ENCODE measurements at regions not wholly inside any gene's neighbourhood (a gene's known extent, or its start where the extent isn't known, plus 50 kb on each side); places are given as distances from the start of the nearest gene placed in this dataset.
"Not testable (repeated sequence)": the region's sequence is repeated elsewhere in the genome, so short reads cannot be mapped to it uniquely, and the experiment has no call there.

- no peaks in the 10 kb centered on the region for H3K36me3 ChIP-seq
- H3K9me3 ChIP-seq: no peaks in the 10 kb centered on the region
- WGBS, 2 donors: 61% methylated on average over 2 of the region's 2 CpGs
- H3K4me1 ChIP-seq: no peaks in the 10 kb centered on the region
- intact Hi-C loops (cut with DNase I): no loop called here
- no peak overlapping the region for H3K27ac ChIP-seq
- DNase-seq: no peak
- H3K4me3 ChIP-seq (replicated peaks in 1 of 3): no peak overlapping the region
- no peaks in the 10 kb centered on the region for H3K27me3 ChIP-seq
- TF ChIP-seq POLR2A (IDR thresholded peaks at IDR 0.05) (no peak), CTCF (IDR thresholded peaks at IDR 0.05) (no peak)
Measured at GRCh38 chr1:188822248-188822647, 1655.4 kb downstream of the BRINP3 start.

GRCh38 chr1:188825471-188825870 lies 1652.2 kb downstream of the BRINP3 start:
- WGBS, 2 donors: 95 to 96% methylated on average over 2 of the region's 2 CpGs
- no peaks in the 10 kb centered on the region for H3K36me3 ChIP-seq
- no peaks in the 10 kb centered on the region for H3K9me3 ChIP-seq
- H3K27ac ChIP-seq: no peak overlapping the region
- H3K27me3 ChIP-seq: no peaks in the 10 kb centered on the region
- intact Hi-C loops (cut with DNase I): no loop called here
- no peak for DNase-seq
- TF ChIP-seq CTCF (IDR thresholded peaks at IDR 0.05) (no peak), POLR2A (IDR thresholded peaks at IDR 0.05) (no peak)
- H3K4me3 ChIP-seq (replicated peaks in 1 of 3): no peak overlapping the region
- no peaks in the 10 kb centered on the region for H3K4me1 ChIP-seq

- no peak for TF ChIP-seq POLR2A (IDR thresholded peaks at IDR 0.05)
- no peak overlapping the region for H3K4me3 ChIP-seq (replicated peaks in 1 of 3)
Measured at GRCh38 chr1:188826800-188827199, 1650.9 kb downstream of the BRINP3 start.

GRCh38 chr1:188827400-188827799 lies 1650.3 kb downstream of the BRINP3 start:
- intact Hi-C loops (cut with DNase I): no loop called here
- Histone ChIP-seq H3K4me3 (replicated peaks in 1 of 3) (no peak overlapping the region), H3K27me3 (no peaks in the 10 kb centered on the region), H3K36me3 (no peaks in the 10 kb centered on the region), H3K27ac (no peak overlapping the region), H3K4me1 (no peaks in the 10 kb centered on the region), H3K9me3 (no peaks in the 10 kb centered on the region)
- WGBS, 2 donors: 84 to 88% methylated on average over 2 of the region's 2 CpGs
- no peak for DNase-seq
- TF ChIP-seq POLR2A (IDR thresholded peaks at IDR 0.05) (no peak), CTCF (IDR thresholded peaks at IDR 0.05) (no peak)

More at GRCh38 chr1:188826800-188827199, 1650.9 kb downstream of the BRINP3 start:
- DNase-seq: no peak
- H3K36me3 ChIP-seq: no peaks in the 10 kb centered on the region
- H3K27me3 ChIP-seq: no peaks in the 10 kb centered on the region
- H3K27ac ChIP-seq: no peak overlapping the region
- no peaks in the 10 kb centered on the region for H3K4me1 ChIP-seq
- intact Hi-C loops (cut with DNase I): no loop called here
- no peaks in the 10 kb centered on the region for H3K9me3 ChIP-seq

- H3K4me1 ChIP-seq; H3K36me3 ChIP-seq; H3K27me3 ChIP-seq; H3K4me3 ChIP-seq (replicated peaks in 1 of 3); H3K9me3 ChIP-seq; intact Hi-C loops (cut with DNase I); DNase-seq; H3K27ac ChIP-seq: not testable (repeated sequence)
- 98 to 100% methylated on average over 9 to 40 of the region's 40 CpGs for WGBS, 2 donors
Measured at GRCh38 chr1:188841111-188841696, 1636.5 kb downstream of the BRINP3 start.

GRCh38 chr1:188846468-188846867 lies 1631.2 kb downstream of the BRINP3 start:
- Histone ChIP-seq H3K27ac (no peak overlapping the region), H3K27me3 (no peaks in the 10 kb centered on the region), H3K4me3 (replicated peaks in 1 of 3) (no peak overlapping the region), H3K36me3 (no peaks in the 10 kb centered on the region), H3K9me3 (no peaks in the 10 kb centered on the region), H3K4me1 (no peaks in the 10 kb centered on the region)
- WGBS, 2 donors: 89 to 93% methylated on average over 4 to 6 of the region's 6 CpGs
- intact Hi-C loops (cut with DNase I): no loop called here
- no peak for DNase-seq
- TF ChIP-seq CTCF (IDR thresholded peaks at IDR 0.05) (no peak), POLR2A (IDR thresholded peaks at IDR 0.05) (no peak)
